NCI-H748 (cell line): ENCODE measurements at regions not wholly inside any gene's neighbourhood (a gene's known extent, or its start where the extent isn't known, plus 50 kb on each side); places are given as distances from the start of the nearest gene placed in this dataset.
A peak's percentile ranks its signal among the peaks of the same experiment; 100 is the strongest.

Experiments
- DNase-seq: peaks from one replicate; lab custom pipeline; 2025; ENCODE audit not compliant: unreplicated experiment; lab: John Stamatoyannopoulos, UW

DNA sequence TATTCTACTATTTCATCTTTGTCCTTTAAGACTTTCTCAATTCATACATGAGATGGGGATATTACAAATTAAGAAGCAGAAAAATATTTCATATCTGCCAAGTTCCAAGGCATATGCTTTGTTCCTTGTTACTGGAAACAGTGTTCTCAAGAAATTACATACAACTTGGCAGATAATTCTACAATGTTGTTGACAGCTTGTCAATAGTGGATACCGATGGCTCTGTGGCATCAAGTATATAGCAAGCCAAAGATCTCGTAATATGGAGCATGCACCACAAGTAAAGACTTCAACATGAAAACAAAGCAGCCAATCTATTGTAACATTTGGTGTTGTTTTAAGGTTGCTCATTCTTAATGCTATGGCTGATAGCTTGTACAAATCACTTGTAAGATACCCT is 598.2 kb upstream of the KLHL29 start:
- DNase-seq: no peak

GRCh38 chr2:22787745-22788144 is 597.2 kb upstream of the KLHL29 start:
- DNase-seq: no peak

DNA sequence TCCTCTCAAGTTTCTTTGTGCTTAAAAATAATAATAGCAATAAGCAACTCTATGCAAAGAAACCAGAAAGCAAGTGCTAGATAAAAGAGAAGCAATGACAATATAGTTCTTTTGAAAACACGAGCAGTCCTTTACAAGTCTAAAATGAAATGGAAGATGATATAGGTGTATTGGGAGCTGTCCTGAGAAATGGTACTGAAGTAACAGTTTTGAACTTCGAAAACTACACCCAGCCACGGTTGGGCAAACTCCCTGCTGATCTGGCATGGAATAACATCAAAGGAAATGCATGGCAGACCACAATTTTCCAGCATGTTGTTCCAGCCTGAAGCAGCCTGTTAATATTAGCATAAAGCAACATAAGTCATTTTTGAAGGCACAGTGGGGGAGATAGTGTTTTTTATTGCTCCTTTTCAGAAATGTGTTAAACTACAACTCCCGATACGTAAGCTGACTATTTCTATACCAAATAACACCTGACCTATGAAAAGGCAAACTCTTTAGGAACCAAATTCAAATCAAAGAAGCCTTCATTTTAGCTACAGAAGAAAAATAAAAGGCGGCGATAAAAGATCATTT is 596.1 kb upstream of the KLHL29 start:
- DNase-seq: no peak

- DNase-seq: no peak
These were observed 589.6 kb upstream of the KLHL29 start for GRCh38 chr2:22795287-22795866.

DNA sequence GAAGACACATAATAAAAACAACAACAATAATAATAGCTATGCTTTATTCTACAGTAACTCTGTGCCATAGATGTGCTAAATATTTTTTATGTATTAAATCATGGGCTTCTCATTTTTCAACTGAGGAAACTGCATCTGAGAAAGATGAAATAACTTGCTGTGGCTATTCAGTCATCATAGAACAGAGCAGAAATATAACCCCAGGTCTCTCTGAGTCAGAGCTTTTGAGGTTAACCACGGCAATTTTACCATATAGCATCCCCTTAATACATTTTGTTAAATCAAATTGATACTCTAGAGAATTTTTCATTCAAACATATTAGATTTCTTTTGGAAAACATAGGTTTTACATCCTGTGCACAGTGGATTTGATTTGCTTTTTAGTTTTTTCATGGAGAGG is 586.6 kb upstream of the KLHL29 start:
- no peak for DNase-seq

DNA sequence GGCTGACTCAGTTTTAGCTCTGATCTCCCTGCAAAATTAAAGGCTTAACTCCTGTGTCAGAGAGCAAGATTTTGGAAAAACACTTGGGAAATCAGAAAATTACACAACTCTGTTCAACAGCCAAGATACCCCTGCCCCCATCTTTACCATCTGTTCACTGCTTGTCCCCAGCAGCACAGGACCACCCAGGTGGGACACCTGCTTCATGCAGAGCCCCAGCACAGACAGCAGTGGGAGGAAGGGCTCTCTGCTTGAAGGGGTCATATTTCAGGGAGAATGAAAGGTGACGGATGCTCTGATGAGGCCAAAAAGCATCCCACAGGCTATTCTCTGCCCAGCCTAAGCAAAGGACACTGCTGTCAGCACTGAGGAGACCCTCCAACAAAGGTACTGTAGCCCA is 584.6 kb upstream of the KLHL29 start:
- peak; percentile 10 for DNase-seq

DNA sequence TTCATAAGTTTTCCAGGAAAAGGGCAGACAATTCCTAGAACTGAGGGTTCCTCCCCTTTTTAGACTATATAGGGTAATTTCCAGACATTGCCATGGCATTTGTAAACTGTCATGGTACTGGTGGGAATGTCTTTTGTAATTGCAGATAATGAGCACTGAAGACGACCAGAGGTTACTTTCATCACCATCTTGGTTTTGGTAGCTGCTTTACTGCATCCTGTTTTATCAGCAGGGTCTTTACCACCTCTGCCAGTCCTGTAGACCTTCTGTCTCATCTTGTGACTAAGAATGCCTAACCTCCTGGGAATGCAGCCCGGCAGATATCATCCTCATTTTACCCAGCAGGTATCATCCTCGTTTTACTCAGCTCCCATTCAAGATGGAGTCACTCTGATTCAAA is 583.9 kb upstream of the KLHL29 start:
- DNase-seq: no peak

DNA sequence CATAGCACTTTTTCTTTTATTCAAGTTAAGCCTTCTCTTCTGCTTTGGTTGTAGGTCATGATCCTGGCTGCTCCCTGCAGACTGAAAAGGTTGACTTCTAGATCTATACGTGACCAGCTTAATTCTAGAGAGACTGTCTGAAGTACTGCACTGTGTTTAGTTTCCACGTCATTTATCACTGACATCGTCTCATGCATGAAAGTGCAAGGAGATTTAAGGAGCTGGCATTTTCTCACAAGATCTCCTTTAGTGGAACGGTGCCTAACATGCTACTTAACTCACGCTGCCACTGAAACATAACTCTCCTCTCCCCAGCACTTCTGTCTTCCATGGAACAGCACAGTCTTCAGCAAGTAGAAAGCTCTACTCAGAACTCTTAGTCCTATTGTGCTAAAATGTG is 583.0 kb upstream of the KLHL29 start:
- no peak for DNase-seq

DNA sequence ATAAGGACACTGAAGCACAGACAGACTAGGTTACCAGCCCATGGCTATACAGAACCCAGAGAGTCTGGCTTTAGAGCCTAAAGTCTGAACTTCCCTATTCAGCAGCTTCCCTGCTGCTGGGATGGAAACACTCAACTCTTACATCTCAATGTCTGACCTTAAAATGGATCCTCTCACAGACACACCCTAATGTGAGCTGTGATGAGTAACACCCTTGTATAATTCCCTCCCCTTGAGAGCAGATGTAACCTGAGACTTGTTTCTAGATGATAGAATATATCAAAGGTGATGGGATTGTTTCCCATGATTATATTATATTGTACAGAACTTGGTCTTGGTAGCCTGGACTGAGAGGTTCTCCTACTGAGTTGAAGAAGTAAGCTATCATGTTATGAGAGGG is 577.1 kb upstream of the KLHL29 start:
- peak; percentile 11 for DNase-seq

DNA sequence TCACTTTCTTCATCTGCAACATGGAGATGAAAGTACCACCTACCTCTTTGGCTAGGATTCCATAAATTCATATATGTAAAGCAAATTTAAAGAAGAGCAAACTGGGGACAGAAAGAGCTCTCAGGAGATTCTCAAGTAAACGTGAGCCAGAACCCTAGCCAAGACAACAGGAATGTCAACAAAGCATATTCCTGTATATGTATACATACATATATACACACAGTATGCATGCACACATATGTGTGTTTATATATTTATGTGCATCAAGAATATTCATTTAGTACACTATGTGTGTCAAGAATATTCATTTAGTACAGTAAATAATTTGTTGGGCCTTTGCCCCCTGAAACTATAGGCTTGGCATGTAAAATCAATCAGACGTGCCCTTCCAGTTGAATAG is 574.4 kb upstream of the KLHL29 start:
- DNase-seq: no peak

GRCh38 chr2:22812065-22812680 is 572.8 kb upstream of the KLHL29 start:
- no peak for DNase-seq

GRCh38 chr2:22817197-22817596 is 567.8 kb upstream of the KLHL29 start:
- no peak for DNase-seq

- no peak for DNase-seq
These were observed 563.5 kb upstream of the KLHL29 start for GRCh38 chr2:22821458-22821857.

GRCh38 chr2:22822835-22823234 is 562.1 kb upstream of the KLHL29 start:
- DNase-seq: peak; percentile 33

- no peak for DNase-seq
These were observed 560.4 kb upstream of the KLHL29 start for GRCh38 chr2:22824618-22825017.

DNA sequence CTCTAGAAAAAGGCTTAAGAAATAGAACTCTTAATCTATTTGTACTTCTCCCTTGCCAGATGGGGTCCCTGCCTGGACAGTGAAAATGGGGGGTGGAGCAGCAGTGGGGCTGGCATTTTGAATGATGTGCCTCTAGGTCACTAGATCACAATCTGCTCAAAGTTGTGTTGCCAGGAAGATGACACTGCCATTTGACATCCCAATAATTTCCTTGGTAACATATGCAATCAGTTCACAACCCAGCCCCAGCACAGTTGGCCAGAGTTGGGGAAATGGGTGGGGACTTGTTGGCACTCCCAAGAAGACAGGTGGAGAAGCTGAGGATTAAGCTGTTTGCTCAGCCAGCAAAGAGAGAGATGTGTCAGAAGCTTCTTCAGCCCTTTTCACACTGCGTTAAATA is 558.3 kb upstream of the KLHL29 start:
- peak; percentile 40 for DNase-seq

- no peak for DNase-seq
These were observed 555.2 kb upstream of the KLHL29 start for GRCh38 chr2:22829791-22830190.

DNA sequence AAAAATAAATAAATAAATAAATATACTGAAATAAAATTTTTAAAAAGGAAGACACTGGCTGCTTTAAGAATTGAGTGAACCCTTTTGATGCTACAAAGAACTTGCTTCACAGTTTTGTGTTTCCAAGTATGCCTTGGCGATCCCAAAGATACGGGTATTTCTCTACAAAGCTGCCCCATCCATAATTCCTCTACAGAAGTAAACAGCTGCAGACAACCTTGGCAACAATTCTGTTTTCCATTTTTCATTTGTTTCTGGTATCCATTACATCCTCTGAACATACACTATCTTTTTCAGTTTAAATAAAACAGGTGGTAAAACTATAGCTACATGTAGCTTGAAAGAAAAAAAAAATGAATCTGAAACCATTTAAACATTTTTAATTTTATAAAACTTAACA is 552.8 kb upstream of the KLHL29 start:
- no peak for DNase-seq

GRCh38 chr2:22838461-22838860 is 546.5 kb upstream of the KLHL29 start:
- DNase-seq: no peak

DNA sequence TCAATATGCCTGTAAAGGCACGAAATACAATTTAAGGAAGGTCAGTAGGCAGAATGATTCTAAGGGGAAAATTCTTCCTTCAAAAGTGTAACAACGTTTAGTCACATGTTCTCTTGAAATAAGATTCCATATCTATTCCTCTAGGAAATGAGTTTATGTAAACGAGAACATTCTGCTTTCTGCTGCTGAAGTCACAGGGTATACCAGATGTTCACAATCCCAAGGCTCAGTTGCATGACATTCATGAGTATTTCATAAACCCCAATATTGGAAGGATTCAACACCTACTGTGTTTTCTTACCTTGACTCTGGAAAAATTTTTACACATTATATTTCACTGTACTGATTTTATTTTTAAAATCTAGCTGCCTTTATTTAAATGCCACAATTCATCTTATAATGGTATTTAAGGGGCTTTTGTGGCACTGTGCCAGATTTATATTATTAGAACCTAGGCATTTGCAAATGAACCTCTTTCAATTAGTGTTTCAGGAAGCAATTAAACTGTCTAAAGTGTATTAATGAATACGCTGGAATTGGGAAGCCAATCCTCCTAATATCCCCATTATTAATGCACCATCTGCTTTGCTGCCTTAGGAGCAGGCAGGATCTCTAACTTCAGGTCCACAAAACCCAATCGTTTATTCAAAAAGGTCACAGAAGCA is 542.6 kb upstream of the KLHL29 start:
- DNase-seq: no peak

DNA sequence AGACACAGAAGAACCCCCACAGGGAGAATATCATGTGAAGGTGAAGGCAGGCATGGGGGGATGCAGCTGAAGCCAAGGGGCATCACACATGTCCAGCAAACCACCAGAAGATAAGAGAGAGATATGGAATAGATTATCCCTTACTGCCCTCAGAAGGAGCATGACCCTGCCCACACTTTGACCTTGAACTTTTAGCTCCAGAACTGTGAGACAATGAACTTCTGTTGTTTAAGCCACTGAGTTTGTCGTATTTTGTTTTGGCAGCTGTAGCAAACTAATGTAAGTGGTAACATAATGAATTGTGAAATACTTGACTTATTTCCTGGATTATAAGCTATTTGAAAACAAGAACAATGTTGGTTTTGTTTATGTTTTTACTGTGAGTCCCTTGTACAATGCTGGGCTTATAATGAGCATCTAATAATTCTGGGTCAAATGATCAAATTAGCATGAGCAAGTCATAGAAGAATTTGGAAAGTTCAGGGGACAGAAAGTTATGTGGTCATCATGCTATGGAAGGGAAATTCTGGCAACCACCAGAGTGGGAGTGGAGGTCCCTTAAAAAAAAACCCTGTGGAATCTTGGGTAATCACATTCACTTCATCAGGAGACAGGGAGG is 541.0 kb upstream of the KLHL29 start:
- DNase-seq: no peak

- DNase-seq: no peak
These were observed 534.7 kb upstream of the KLHL29 start for GRCh38 chr2:22850310-22850709.
